H1 (cell line): ENCODE measurements at regions not wholly inside any gene's neighbourhood (a gene's known extent, or its start where the extent isn't known, plus 50 kb on each side); places are given as distances from the start of the nearest gene placed in this dataset.
"Not testable (repeated sequence)": the region's sequence is repeated elsewhere in the genome, so short reads cannot be mapped to it uniquely, and the experiment has no call there.

ENCODE experiments used
- CTCF ChIA-PET: fragments of 300-600 bp; sonication (Branson Sonifier 250); formaldehyde crosslinking; loops from one replicate; lab custom pipeline; 2021; ENCODE audit not compliant: partially characterized antibody; lab: Charles Lee
- POLR2A ChIA-PET: fragments of 300-600 bp; sonication (Branson Sonifier 250); formaldehyde crosslinking; loops from one replicate; lab custom pipeline; 2021; ENCODE audit warnings: inconsistent platforms; ENCODE audit not compliant: partially characterized antibody; lab: Charles Lee
- DNase-seq, 2 experiments: peaks; one replicate each; pipeline versions ENCODE4 v3.0.0 to v3.0.0-alpha.2; 2010 to 2022; ENCODE audit warnings: low spot score in 2 of 2, low read depth in 1 of 2, mixed read lengths in 1 of 2
- FAIRE-seq: peaks from 2 replicates; lab custom pipeline; 2011; peaks lifted over from hg19 to GRCh38; lab: Jason Lieb, UNC
- H2AFZ ChIP-seq: 2 replicates; pipeline ENCODE4 v1.8.1; 2012; ENCODE audit warnings: low read length, inconsistent platforms
- H2AK5ac ChIP-seq: 2 replicates; pipeline ENCODE4 v1.6.1; 2013; ENCODE audit warnings: low read depth, low read length
- H2BK120ac ChIP-seq: replicated peaks from 2 replicates; pipeline ENCODE3; 2013; ENCODE audit warnings: low read depth, low read length, inconsistent platforms
- H2BK12ac ChIP-seq: 2 replicates; pipeline ENCODE4 v1.6.1; 2013; ENCODE audit warnings: low read depth, low read length
- H2BK15ac ChIP-seq: 2 replicates; pipeline ENCODE4 v1.6.1; 2013; ENCODE audit warnings: low read length
- H2BK20ac ChIP-seq: 2 replicates; pipeline ENCODE4 v1.6.1; 2013; ENCODE audit warnings: low read length
- H2BK5ac ChIP-seq: 2 replicates; pipeline ENCODE4 v1.6.1; 2013; ENCODE audit warnings: low read depth, low read length
- H3K14ac ChIP-seq: 2 replicates; pipeline ENCODE4 v1.6.1; 2013; ENCODE audit warnings: inconsistent platforms; ENCODE audit not compliant: insufficient read length
- H3K18ac ChIP-seq: 2 replicates; pipeline ENCODE4 v1.6.1; 2013; ENCODE audit warnings: low read length; ENCODE audit errors: extremely low read depth
- H3K23ac ChIP-seq: 2 replicates; pipeline ENCODE4 v1.6.1; 2013; ENCODE audit warnings: inconsistent platforms; ENCODE audit not compliant: insufficient read length
- H3K23me2 ChIP-seq: 2 replicates; pipeline ENCODE4 v1.6.1; 2013; ENCODE audit warnings: low read depth, low read length
- H3K27ac ChIP-seq: 2 replicates; pipeline ENCODE4 v1.6.1; 2011; ENCODE audit warnings: low read depth, low read length, inconsistent platforms
- H3K27me3 ChIP-seq, 4 experiments: replicated peaks in 1 of 4; 1 replicate in 1 of 4; 2 replicates in 3 of 4; pipeline versions ENCODE4 v1.6.1 to v1.8.1; 2011 to 2013; ENCODE audit warnings: low read length in 3 of 4, mild to moderate bottlenecking in 3 of 4, inconsistent platforms in 2 of 4, mixed read lengths in 2 of 4, moderate library complexity in 1 of 4; ENCODE audit not compliant: control insufficient read depth in 3 of 4, insufficient read depth in 3 of 4; ENCODE audit errors: extremely low read depth in 1 of 4
- H3K36me3 ChIP-seq, 4 experiments: 2 replicates each; pipeline versions ENCODE4 v1.6.1 to v1.8.1; 2011 to 2013; ENCODE audit warnings: mild to moderate bottlenecking in 4 of 4, low read length in 3 of 4, moderate library complexity in 2 of 4, control low read depth in 1 of 4, inconsistent platforms in 1 of 4; ENCODE audit not compliant: insufficient read depth in 4 of 4, control insufficient read depth in 2 of 4
- H3K4ac ChIP-seq: replicated peaks from 2 replicates; pipeline ENCODE3; 2013; ENCODE audit warnings: low read length, low read depth, mixed read lengths, inconsistent platforms; ENCODE audit not compliant: insufficient read length
- H3K4me1 ChIP-seq, 4 experiments: replicated peaks in 1 of 4; 1 replicate in 1 of 4; 2 replicates in 3 of 4; pipeline versions ENCODE4 v1.6.1 to v1.8.1; 2011 to 2013; ENCODE audit warnings: low read length in 3 of 4, inconsistent platforms in 2 of 4, mixed read lengths in 1 of 4; ENCODE audit not compliant: insufficient read depth in 4 of 4, control insufficient read depth in 3 of 4
- H3K4me2 ChIP-seq, 2 experiments: 2 replicates each; pipeline versions ENCODE4 v1.6.1 to v1.8.1; 2011 to 2013; ENCODE audit warnings: low read depth in 2 of 2, low read length in 2 of 2, control low read depth in 1 of 2, inconsistent platforms in 1 of 2, mild to moderate bottlenecking in 1 of 2; ENCODE audit not compliant: insufficient read depth in 1 of 2
- H3K4me3 ChIP-seq, 4 experiments: fragments of 200-600, 300-600 bp in 1 of 4; sonication (generic), shearing (Covaris generic), sonication (Bioruptor Twin) in 1 of 4; 2 replicates each; pipeline versions ENCODE4 v1.5.1 to v1.8.1; 2011 to 2016; ENCODE audit warnings: low read length in 4 of 4, low read depth in 3 of 4, control low read depth in 2 of 4, inconsistent platforms in 2 of 4, mild to moderate bottlenecking in 2 of 4, mixed read lengths in 1 of 4, moderate library complexity in 1 of 4; ENCODE audit not compliant: insufficient read depth in 2 of 4; ENCODE audit errors: extremely low read depth in 1 of 4
- H3K56ac ChIP-seq: replicated peaks from 2 replicates; pipeline ENCODE3; 2013; ENCODE audit warnings: low read depth, mild to moderate bottlenecking, mixed read lengths, low read length, inconsistent platforms; ENCODE audit not compliant: insufficient read length
- H3K79me1 ChIP-seq: 2 replicates; pipeline ENCODE4 v1.6.1; 2013; ENCODE audit warnings: low read depth, low read length, control low read depth
- H3K79me2 ChIP-seq, 2 experiments: 2 replicates each; pipeline versions ENCODE4 v1.6.1 to v1.8.1; 2012 to 2013; ENCODE audit warnings: low read length in 2 of 2, mild to moderate bottlenecking in 2 of 2, inconsistent platforms in 1 of 2; ENCODE audit not compliant: insufficient read depth in 2 of 2, control insufficient read depth in 1 of 2
- H3K9ac ChIP-seq, 4 experiments: replicated peaks in 1 of 4; 1 replicate in 1 of 4; 2 replicates in 3 of 4; pipeline versions ENCODE4 v1.6.1 to v1.8.1; 2011 to 2013; ENCODE audit warnings: low read depth in 3 of 4, low read length in 3 of 4, control low read depth in 2 of 4, mild to moderate bottlenecking in 2 of 4, moderate library complexity in 2 of 4, inconsistent platforms in 1 of 4; ENCODE audit errors: extremely low read depth in 1 of 4
- H3K9me3 ChIP-seq, 2 experiments: 2 replicates each; pipeline versions ENCODE4 v1.6.1 to v1.8.1; 2012 to 2013; ENCODE audit warnings: mild to moderate bottlenecking in 2 of 2, moderate library complexity in 2 of 2, control low read depth in 1 of 2, inconsistent platforms in 1 of 2, low read depth in 1 of 2, low read length in 1 of 2, mixed read lengths in 1 of 2; ENCODE audit not compliant: insufficient read depth in 2 of 2
- H4K20me1 ChIP-seq, 2 experiments: replicated peaks in 1 of 2; 2 replicates each; pipeline versions ENCODE3 to v1.8.1; 2011 to 2013; ENCODE audit warnings: inconsistent platforms in 2 of 2, low read length in 2 of 2, mild to moderate bottlenecking in 1 of 2; ENCODE audit not compliant: insufficient read depth in 2 of 2, control insufficient read depth in 1 of 2
- H4K5ac ChIP-seq: 2 replicates; pipeline ENCODE4 v1.6.1; 2013; ENCODE audit warnings: low read length, low read depth, mixed read lengths, inconsistent platforms; ENCODE audit not compliant: insufficient read length
- H4K8ac ChIP-seq: 2 replicates; pipeline ENCODE4 v1.8.0; 2013; ENCODE audit warnings: mild to moderate bottlenecking, moderate library complexity, low read length, inconsistent platforms; ENCODE audit not compliant: insufficient read depth; ENCODE audit errors: extremely low read depth
- H4K91ac ChIP-seq: replicated peaks from 2 replicates; pipeline ENCODE3; 2013; ENCODE audit warnings: low read length, mixed read lengths, inconsistent platforms; ENCODE audit not compliant: insufficient read length
- WGBS, 2 experiments: shearing (Covaris generic) in 1 of 2; methylation state at CpG; one replicate each; pipeline versions ENCODE4 v1.1.6 to v1.1.7; 2013 to 2015; ENCODE audit warnings: low lambda C conversion rate in 2 of 2, mixed read lengths in 2 of 2, inconsistent platforms in 1 of 2, low coverage in 1 of 2, missing lambda C conversion rate in 1 of 2; ENCODE audit not compliant: insufficient replicate concordance in 2 of 2, insufficient coverage in 1 of 2, insufficient read length in 1 of 2; ENCODE audit errors: extremely low coverage in 1 of 2, missing lambda C conversion rate in 1 of 2; 5-methylcytosine and 5-hydroxymethylcytosine counted together

GRCh38 chr21:27517177-27517576 is 550.3 kb upstream of the ADAMTS5 start:
- 86% methylated on average over 2 of the region's 2 CpGs; no CpG with 5 or more reads in 1 of the 2 experiments for WGBS, 2 experiments

More at GRCh38 chr21:27517177-27517576, 550.3 kb upstream of the ADAMTS5 start:
- FAIRE-seq, H3K79me2 ChIP-seq, H2BK15ac ChIP-seq, H2BK12ac ChIP-seq, H3K9ac ChIP-seq, H3K18ac ChIP-seq, H4K91ac ChIP-seq, POLR2A ChIA-PET, H3K36me3 ChIP-seq, CTCF ChIA-PET, H2BK5ac ChIP-seq, H3K56ac ChIP-seq, H3K4me1 ChIP-seq, H4K8ac ChIP-seq, H3K23me2 ChIP-seq, H2BK120ac ChIP-seq, H3K4me2 ChIP-seq, H2AFZ ChIP-seq, H3K23ac ChIP-seq, H3K79me1 ChIP-seq, DNase-seq, H3K4me3 ChIP-seq, H2BK20ac ChIP-seq, H3K4ac ChIP-seq, H2AK5ac ChIP-seq, H3K27me3 ChIP-seq, H4K20me1 ChIP-seq, H4K5ac ChIP-seq, H3K27ac ChIP-seq, H3K14ac ChIP-seq: not testable (repeated sequence)
- H3K9me3 ChIP-seq, result peaks cover 14 to 17% of the 10 kb centered on the region in 2 experiments
